KMS-11 (cell line): ENCODE measurements at regions not wholly inside any gene's neighbourhood (a gene's known extent, or its start where the extent isn't known, plus 50 kb on each side); places are given as distances from the start of the nearest gene placed in this dataset.

ENCODE experiments used
- H2AFZ ChIP-seq: fragments of 200-600 bp; sonication (generic); 2 replicates; pipeline ENCODE4 v1.6.1; 2016; ENCODE audit warnings: antibody characterized with exemption, mixed run types, low read depth
- H3K27ac ChIP-seq: fragments of 200-600 bp; sonication (generic); 2 replicates; pipeline ENCODE4 v1.6.1; 2016; ENCODE audit warnings: mild to moderate bottlenecking, mixed run types
- H3K27me3 ChIP-seq: fragments of 200-600 bp; sonication (generic); 2 replicates; pipeline ENCODE4 v1.6.1; 2017; ENCODE audit warnings: mild to moderate bottlenecking, low read depth, mixed run types, moderate library complexity; ENCODE audit not compliant: insufficient read depth
- H3K36me3 ChIP-seq: fragments of 200-600 bp; sonication (generic); 2 replicates; pipeline ENCODE4 v1.6.1; 2017; ENCODE audit warnings: mild to moderate bottlenecking, mixed run types; ENCODE audit not compliant: insufficient read depth
- H3K4me1 ChIP-seq: fragments of 200-600 bp; sonication (generic); 2 replicates; pipeline ENCODE4 v1.6.1; 2016; ENCODE audit warnings: mild to moderate bottlenecking, low read depth, mixed run types; ENCODE audit not compliant: poor library complexity, severe bottlenecking
- H3K4me2 ChIP-seq: fragments of 200-600 bp; sonication (generic); 2 replicates; pipeline ENCODE4 v1.7.0; 2016; ENCODE audit warnings: mild to moderate bottlenecking, mixed run types
- H3K4me3 ChIP-seq: fragments of 200-600 bp; sonication (generic); IDR thresholded peaks from 2 replicates; pipeline ENCODE4 v1.6.1; 2017; ENCODE audit warnings: low read depth, low read length, mixed read lengths; ENCODE audit not compliant: insufficient read depth
- H3K79me2 ChIP-seq: fragments of 200-600 bp; sonication (generic); 2 replicates; pipeline ENCODE4 v1.6.1; 2016; ENCODE audit warnings: low read depth, mixed run types; ENCODE audit not compliant: insufficient read depth
- H3K9ac ChIP-seq: fragments of 200-600 bp; sonication (generic); 2 replicates; pipeline ENCODE4 v1.6.1; 2016; ENCODE audit warnings: mild to moderate bottlenecking, mixed run types
- H4K20me1 ChIP-seq: fragments of 200-600 bp; sonication (generic); 2 replicates; pipeline ENCODE4 v1.6.1; 2016; ENCODE audit warnings: mild to moderate bottlenecking, mixed run types; ENCODE audit not compliant: insufficient read depth
- CTCF ChIP-seq: fragments of 200-600 bp; sonication (generic); conservative IDR thresholded peaks from 2 replicates; pipeline ENCODE4 v1.6.1; 2017; ENCODE audit warnings: low read depth, mild to moderate bottlenecking, antibody characterized with exemption, low read length, moderate library complexity, mixed read lengths

- no peaks in the 10 kb centered on the region for H3K4me1 ChIP-seq
- H2AFZ ChIP-seq = no peak overlapping the region
- no peak for TF ChIP-seq CTCF
Observed at GRCh38 chrX:40439625-40440532, 140.9 kb upstream of the ATP6AP2 start.

GRCh38 chrX:40437348-40437747 is 143.4 kb upstream of the ATP6AP2 start:
- Histone ChIP-seq H3K9ac (no peak overlapping the region), H3K4me2 (no peak overlapping the region), H3K4me1 (no peaks in the 10 kb centered on the region), H3K36me3 (no peaks in the 10 kb centered on the region), H2AFZ (no peak overlapping the region), H4K20me1 (no peaks in the 10 kb centered on the region), H3K4me3 (no peak overlapping the region), H3K79me2 (no peaks in the 10 kb centered on the region), H3K27me3 (no peaks in the 10 kb centered on the region), H3K27ac (no peak overlapping the region)
- no peak for TF ChIP-seq CTCF

More at GRCh38 chrX:40439625-40440532, 140.9 kb upstream of the ATP6AP2 start:
- H3K27me3 ChIP-seq = no peaks in the 10 kb centered on the region
- H3K4me3 ChIP-seq = no peak overlapping the region
- no peaks in the 10 kb centered on the region for H4K20me1 ChIP-seq
- H3K4me2 ChIP-seq = no peak overlapping the region
- H3K79me2 ChIP-seq = no peaks in the 10 kb centered on the region
- no peak overlapping the region for H3K27ac ChIP-seq
- H3K36me3 ChIP-seq = no peaks in the 10 kb centered on the region
- H3K9ac ChIP-seq = no peak overlapping the region

DNA sequence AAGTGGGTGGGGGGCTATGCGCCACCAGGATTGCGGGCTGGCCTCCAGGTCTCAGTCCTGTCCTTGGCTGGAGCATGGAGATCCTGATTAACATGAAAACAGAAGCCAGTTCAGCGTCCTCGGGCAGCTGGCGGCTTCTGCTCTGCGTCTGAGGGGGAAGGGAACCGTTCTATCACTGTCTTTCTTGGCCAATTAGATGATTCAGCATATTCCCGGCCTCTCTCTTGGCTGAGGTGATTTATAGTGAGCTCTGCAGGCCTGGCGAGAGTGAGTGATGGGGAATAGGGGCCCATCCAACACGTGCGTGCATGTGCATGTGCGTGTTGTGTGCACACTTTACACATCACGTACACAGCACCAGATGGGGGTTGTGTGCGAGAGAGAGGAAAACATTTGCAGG is 145.8 kb upstream of the ATP6AP2 start:
- no peak for TF ChIP-seq CTCF
- no peaks in the 10 kb centered on the region for H4K20me1 ChIP-seq
- no peak overlapping the region for H3K27ac ChIP-seq
- no peaks in the 10 kb centered on the region for H3K79me2 ChIP-seq
- no peak overlapping the region for H3K4me3 ChIP-seq
- no peak overlapping the region for H3K9ac ChIP-seq
- no peak overlapping the region for H3K4me2 ChIP-seq
- H3K4me1 ChIP-seq = no peaks in the 10 kb centered on the region
- no peaks in the 10 kb centered on the region for H3K36me3 ChIP-seq
- H3K27me3 ChIP-seq = no peaks in the 10 kb centered on the region
- no peak overlapping the region for H2AFZ ChIP-seq

DNA sequence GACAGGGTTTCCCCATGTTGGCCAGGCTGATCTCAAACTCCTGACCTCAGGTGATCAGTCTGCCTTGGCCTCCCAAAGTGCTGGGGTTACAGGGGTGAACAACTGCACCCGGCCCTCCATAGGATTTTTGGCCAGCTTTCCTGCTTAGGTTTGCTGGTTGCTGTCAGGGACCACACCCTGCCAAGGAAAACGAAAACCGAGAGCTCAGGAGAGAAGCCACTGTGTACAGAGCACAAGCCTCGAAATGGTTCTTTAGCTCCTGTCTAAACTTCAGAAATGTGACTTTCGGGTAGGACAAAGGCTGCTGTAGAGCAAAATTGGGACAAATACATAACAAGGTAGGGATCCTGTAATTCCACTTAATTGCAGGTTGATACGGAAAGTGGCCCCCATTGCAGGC is 146.3 kb upstream of the ATP6AP2 start:
- Histone ChIP-seq H3K27me3 (no peaks in the 10 kb centered on the region), H3K4me1 (no peaks in the 10 kb centered on the region), H3K79me2 (no peaks in the 10 kb centered on the region), H3K9ac (no peak overlapping the region), H4K20me1 (no peaks in the 10 kb centered on the region), H3K27ac (no peak overlapping the region), H3K4me3 (no peak overlapping the region), H2AFZ (no peak overlapping the region), H3K36me3 (no peaks in the 10 kb centered on the region), H3K4me2 (no peak overlapping the region)
- no peak for TF ChIP-seq CTCF
